PC-9 (cell line): ENCODE measurements at regions not wholly inside any gene's neighbourhood (a gene's known extent, or its start where the extent isn't known, plus 50 kb on each side); places are given as distances from the start of the nearest gene placed in this dataset.
"Not testable (repeated sequence)": the region's sequence is repeated elsewhere in the genome, so short reads cannot be mapped to it uniquely, and the experiment has no call there.

Experiments used
- BruUV-seq: library from RNA; stranded (reverse); fragments of 400-500 nt; replicated peaks from 2 replicates; lab custom pipeline; 2021; lab: Mats Ljungman, UMichigan
- CTCF ChIA-PET: fragments of 300-600 bp; sonication (Branson Sonifier 250); formaldehyde crosslinking; loops from one replicate; lab custom pipeline; 2022; ENCODE audit warnings: antibody characterized with exemption; lab: Charles Lee
- POLR2A ChIA-PET: fragments of 300-600 bp; sonication (Branson Sonifier 250); formaldehyde crosslinking; loops from one replicate; lab custom pipeline; 2022; ENCODE audit warnings: antibody characterized with exemption; ENCODE audit not compliant: unreplicated experiment; lab: Charles Lee
- DNase-seq, 2 experiments: peaks; one replicate each; pipeline versions ENCODE4 v3.0.0 to v3.0.0-alpha.2; 2015 to 2022; ENCODE audit warnings: mixed read lengths in 1 of 2
- H2AFZ ChIP-seq: fragments of 200-600 bp; sonication (generic); 2 replicates; pipeline ENCODE4 v1.8.1; 2017; ENCODE audit warnings: antibody characterized with exemption
- H3F3A ChIP-seq: fragments of 200-600 bp; sonication (generic); 2 replicates; pipeline ENCODE4 v1.8.1; 2017; ENCODE audit warnings: antibody characterized with exemption, mild to moderate bottlenecking, low read depth; ENCODE audit not compliant: insufficient read depth
- H3K27ac ChIP-seq: fragments of 200-600 bp; sonication (generic); 2 replicates; pipeline ENCODE4 v1.6.1; 2016; ENCODE audit warnings: mixed run types
- H3K27me3 ChIP-seq: fragments of 200-600 bp; sonication (generic); 2 replicates; pipeline ENCODE4 v1.6.1; 2016; ENCODE audit warnings: low read depth, mixed run types; ENCODE audit not compliant: insufficient read depth
- H3K36me3 ChIP-seq: fragments of 200-600 bp; sonication (generic); 2 replicates; pipeline ENCODE4 v1.6.1; 2016; ENCODE audit warnings: low read depth, mixed run types
- H3K4me1 ChIP-seq: fragments of 200-600 bp; sonication (generic); replicated peaks from 2 replicates; pipeline ENCODE4 v1.6.1; 2016; ENCODE audit warnings: mixed run types; ENCODE audit not compliant: insufficient read depth
- H3K4me2 ChIP-seq: fragments of 200-600 bp; sonication (generic); 2 replicates; pipeline ENCODE4 v1.6.1; 2017; ENCODE audit warnings: mixed run types
- H3K4me3 ChIP-seq: fragments of 200-600 bp; sonication (generic); 2 replicates; pipeline ENCODE4 v1.6.1; 2016; ENCODE audit warnings: mixed run types
- H3K79me2 ChIP-seq: fragments of 200-600 bp; sonication (generic); 2 replicates; pipeline ENCODE4 v1.6.1; 2017; ENCODE audit warnings: low read depth, mixed run types
- H3K9me2 ChIP-seq: fragments of 200-600 bp; sonication (generic); 2 replicates; pipeline ENCODE4 v1.8.1; 2017; ENCODE audit warnings: mild to moderate bottlenecking; ENCODE audit not compliant: insufficient read depth
- H3K9me3 ChIP-seq: fragments of 200-600 bp; sonication (generic); 2 replicates; pipeline ENCODE4 v1.8.1; 2016; ENCODE audit warnings: low read depth; ENCODE audit not compliant: insufficient read depth
- H4K20me1 ChIP-seq: fragments of 200-600 bp; sonication (generic); 2 replicates; pipeline ENCODE4 v1.8.1; 2017; ENCODE audit not compliant: insufficient read depth
- CTCF ChIP-seq: fragments of 200-600 bp; sonication (generic); conservative IDR thresholded peaks from 2 replicates; pipeline ENCODE4 v1.6.1; 2017; ENCODE audit warnings: mixed run types, antibody characterized with exemption, mild to moderate bottlenecking, moderate library complexity
- EZH2 ChIP-seq: fragments of 200-600 bp; sonication (generic); IDR thresholded peaks from 2 replicates; pipeline ENCODE4 v1.8.0; 2017; ENCODE audit warnings: antibody characterized with exemption, low read depth
- intact Hi-C: fragments of 100-400 bp; cut with micrococcal nuclease; formaldehyde crosslinking; loops from one replicate; pipeline ENCODE4 v1.10.0; 2022; ENCODE audit not compliant: unreplicated experiment

- no peak for TF ChIP-seq CTCF
- no peak for TF ChIP-seq EZH2
- POLR2A ChIA-PET: no interaction called here
- Histone ChIP-seq H3K27me3 (peaks cover 20% of the 10 kb centered on the region), H3K4me3 (no peak overlapping the region), H3K27ac (no peak overlapping the region), H3K9me2 (no peaks in the 10 kb centered on the region), H3K36me3 (no peaks in the 10 kb centered on the region), H3K4me1 (no peaks in the 10 kb centered on the region), H4K20me1 (no peaks in the 10 kb centered on the region), H2AFZ (no peak overlapping the region), H3F3A (no peaks in the 10 kb centered on the region), H3K9me3 (no peaks in the 10 kb centered on the region), H3K79me2 (no peaks in the 10 kb centered on the region), H3K4me2 (no peak overlapping the region)
- BruUV-seq: no TSS peak
- intact Hi-C loops: no loop called here
- CTCF ChIA-PET: no interaction called here
- DNase-seq: no peak
Observed at GRCh38 chr16:17743158-17743557, 272.4 kb upstream of the XYLT1 start.

- H3K79me2 ChIP-seq, H3K4me1 ChIP-seq, DNase-seq, BruUV-seq, H3K27me3 ChIP-seq, H3K36me3 ChIP-seq, H3F3A ChIP-seq, H3K4me2 ChIP-seq, H3K9me2 ChIP-seq, H3K4me3 ChIP-seq, intact Hi-C loops, POLR2A ChIA-PET, CTCF ChIA-PET, H3K9me3 ChIP-seq, H4K20me1 ChIP-seq, H3K27ac ChIP-seq, H2AFZ ChIP-seq: not testable (repeated sequence)
Observed at GRCh38 chr16:17735099-17735498, 264.3 kb upstream of the XYLT1 start.

GRCh38 chr16:17729820-17730219, 259.1 kb upstream of the XYLT1 start:
- Histone ChIP-seq H3K4me1 (no peaks in the 10 kb centered on the region), H3F3A (no peaks in the 10 kb centered on the region), H4K20me1 (no peaks in the 10 kb centered on the region), H3K9me2 (no peaks in the 10 kb centered on the region), H3K36me3 (no peaks in the 10 kb centered on the region), H2AFZ (no peak overlapping the region), H3K4me3 (no peak overlapping the region), H3K27ac (no peak overlapping the region), H3K79me2 (no peaks in the 10 kb centered on the region), H3K27me3 (no peaks in the 10 kb centered on the region), H3K4me2 (no peak overlapping the region), H3K9me3 (no peaks in the 10 kb centered on the region)
- POLR2A ChIA-PET: no interaction called here
- no peak for DNase-seq
- no TSS peak for BruUV-seq
- CTCF ChIA-PET: no interaction called here
- TF ChIP-seq CTCF (no peak), EZH2 (no peak)
- intact Hi-C loops: no loop called here

GRCh38 chr16:17728196-17728595, 257.4 kb upstream of the XYLT1 start:
- H3K9me3 ChIP-seq: no peaks in the 10 kb centered on the region
- TF ChIP-seq CTCF: no peak
- TF ChIP-seq EZH2: no peak
- ChIA-PET POLR2A (no interaction called here), CTCF (no interaction called here)
- H3K27ac ChIP-seq: no peak overlapping the region
- no peak overlapping the region for H3K4me2 ChIP-seq
- H3K9me2 ChIP-seq: no peaks in the 10 kb centered on the region
- BruUV-seq: no TSS peak
- H2AFZ ChIP-seq: no peak overlapping the region
- no peaks in the 10 kb centered on the region for H4K20me1 ChIP-seq
- H3K4me1 ChIP-seq: no peaks in the 10 kb centered on the region
- no peaks in the 10 kb centered on the region for H3K36me3 ChIP-seq
- no peaks in the 10 kb centered on the region for H3K79me2 ChIP-seq
- no peak for DNase-seq
- H3F3A ChIP-seq: no peaks in the 10 kb centered on the region
- no peaks in the 10 kb centered on the region for H3K27me3 ChIP-seq
- no peak overlapping the region for H3K4me3 ChIP-seq
- intact Hi-C loops: no loop called here
